HepG2 (cell line): ENCODE measurements at regions not wholly inside any gene's neighbourhood (a gene's known extent, or its start where the extent isn't known, plus 50 kb on each side); places are given as distances from the start of the nearest gene placed in this dataset.

Experiments
- GATAD2A ChIP-seq: IDR thresholded peaks from 2 replicates; pipeline ENCODE4 v1.6.1; 2016
- HNRNPL ChIP-seq: fragments of 200-400 bp; formaldehyde crosslinking; IDR thresholded peaks from 2 replicates; pipeline ENCODE4 v1.6.1; 2017; ENCODE audit warnings: mild to moderate bottlenecking, low read depth, low read length
- KDM5A ChIP-seq: fragments of 200-600 bp; sonication (generic); IDR thresholded peaks from 2 replicates; pipeline ENCODE4 v1.7.0; 2018; ENCODE audit warnings: antibody characterized with exemption, mild to moderate bottlenecking, low read length, borderline replicate concordance
- SP1 ChIP-seq, 2 experiments: fragments of 450-650 bp in 1 of 2; sonication (generic) in 1 of 2; formaldehyde crosslinking in 1 of 2; IDR thresholded peaks; 2 replicates each; pipeline versions ENCODE4 v1.4.0 to v1.6.1; 2016 to 2020; ENCODE audit warnings: missing genetic modification reagents in 1 of 2
- TCF12 ChIP-seq, 2 experiments: fragments of 450-650 bp in 1 of 2; sonication (generic) in 1 of 2; formaldehyde crosslinking in 1 of 2; IDR thresholded peaks; 2 replicates each; pipeline versions ENCODE4 v1.6.1 to v1.8.0; 2017 to 2022; ENCODE audit warnings: antibody characterized with exemption in 1 of 2, mild to moderate bottlenecking in 1 of 2, missing genetic modification reagents in 1 of 2, moderate library complexity in 1 of 2
- ZBTB1 ChIP-seq: sonication (generic); formaldehyde crosslinking; IDR thresholded peaks from 2 replicates; pipeline ENCODE4 v1.4.0; 2020; ENCODE audit warnings: missing genetic modification reagents, borderline replicate concordance
- ZNF280B ChIP-seq: sonication (generic); formaldehyde crosslinking; IDR thresholded peaks from 2 replicates; pipeline ENCODE4 v1.5.0; 2020; ENCODE audit warnings: missing genetic modification reagents, mild to moderate bottlenecking, borderline replicate concordance
- ZNF816 ChIP-seq: sonication (generic); formaldehyde crosslinking; IDR thresholded peaks from 2 replicates; pipeline ENCODE4 v1.8.0; 2022; ENCODE audit warnings: missing genetic modification reagents, mild to moderate bottlenecking, borderline replicate concordance
- TF ChIP-seq, protein P1 (sequence below): sonication (generic); formaldehyde crosslinking; IDR thresholded peaks from 2 replicates; pipeline ENCODE4 v1.4.0; 2020; ENCODE audit warnings: missing genetic modification reagents

DNA sequence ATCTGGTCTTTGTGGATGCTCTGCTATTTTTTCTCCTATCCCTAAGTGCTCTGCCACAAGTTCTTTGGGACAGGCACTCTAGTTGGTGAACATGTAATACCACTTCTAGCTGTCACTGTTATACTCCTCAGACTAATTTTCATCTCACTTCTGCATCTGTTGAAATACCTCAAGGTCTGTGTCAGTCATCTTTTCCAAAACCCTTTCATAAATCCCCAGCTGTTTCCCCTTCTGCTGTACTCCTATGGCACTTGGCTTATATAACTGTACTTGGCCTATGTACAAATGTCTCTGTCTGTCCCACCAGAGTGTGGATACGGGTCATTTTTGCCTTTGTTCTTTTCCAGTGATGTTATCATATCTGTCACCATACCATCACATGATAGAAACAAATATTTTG lies 124.2 kb downstream of the FHL5 start:
- TF ChIP-seq, protein P1, sequence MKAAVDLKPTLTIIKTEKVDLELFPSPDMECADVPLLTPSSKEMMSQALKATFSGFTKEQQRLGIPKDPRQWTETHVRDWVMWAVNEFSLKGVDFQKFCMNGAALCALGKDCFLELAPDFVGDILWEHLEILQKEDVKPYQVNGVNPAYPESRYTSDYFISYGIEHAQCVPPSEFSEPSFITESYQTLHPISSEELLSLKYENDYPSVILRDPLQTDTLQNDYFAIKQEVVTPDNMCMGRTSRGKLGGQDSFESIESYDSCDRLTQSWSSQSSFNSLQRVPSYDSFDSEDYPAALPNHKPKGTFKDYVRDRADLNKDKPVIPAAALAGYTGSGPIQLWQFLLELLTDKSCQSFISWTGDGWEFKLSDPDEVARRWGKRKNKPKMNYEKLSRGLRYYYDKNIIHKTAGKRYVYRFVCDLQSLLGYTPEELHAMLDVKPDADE (CRISPR knock-in tag) = no peak
- no peak for TF ChIP-seq ZNF816 (CRISPR knock-in tag)
- TF ChIP-seq ZBTB1 (CRISPR knock-in tag) = no peak
- no peak for TF ChIP-seq TCF12 (IDR thresholded peaks at IDR 0.05)
- TF ChIP-seq TCF12 (CRISPR knock-in tag; IDR thresholded peaks at IDR 0.05) = no peak
- no peak for TF ChIP-seq GATAD2A (CRISPR knock-in tag)
- no peak for TF ChIP-seq HNRNPL
- TF ChIP-seq SP1 (IDR thresholded peaks at IDR 0.05) = no peak
- TF ChIP-seq SP1 (CRISPR knock-in tag; IDR thresholded peaks at IDR 0.05) = no peak
- no peak for TF ChIP-seq ZNF280B (CRISPR knock-in tag)
- no peak for TF ChIP-seq KDM5A
